ENCODE measurements at regions not wholly inside any gene's neighbourhood (a gene's known extent, or its start where the extent isn't known, plus 50 kb on each side); places are given as distances from the start of the nearest gene placed in this dataset.

DNA sequence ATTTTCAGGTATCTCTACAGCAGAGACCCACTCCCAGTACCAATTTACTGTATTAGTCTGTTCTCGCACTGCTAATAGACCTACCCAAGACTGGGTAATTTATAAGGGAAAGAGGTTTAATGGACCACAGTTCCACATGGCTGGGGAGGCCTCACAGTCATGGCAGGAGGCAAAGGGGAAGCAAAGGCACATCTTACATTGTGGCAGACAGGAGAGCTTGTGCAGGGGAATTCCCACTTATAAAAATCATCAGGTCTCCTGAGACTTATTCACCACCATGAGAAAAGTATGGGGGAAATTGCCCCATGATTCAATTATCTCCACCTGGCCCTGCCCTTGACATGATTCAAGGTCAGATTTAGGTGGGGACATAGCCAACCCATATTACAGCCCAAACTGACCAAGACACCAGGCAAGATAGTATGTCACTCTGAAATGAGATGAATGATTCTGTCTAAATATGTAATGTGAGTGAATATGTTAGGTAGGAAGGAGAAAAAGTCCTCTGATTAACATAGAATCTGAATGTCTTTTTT is 182.5 kb upstream of the CDH12 start:
- no peaks in the 10 kb centered on the region for H3K4me1 Mint-ChIP-seq (ENCODE audit: unreplicated experiment)
- no peak overlapping the region for H3K27ac Mint-ChIP-seq (ENCODE audit: unreplicated experiment)
- peaks cover 23% of the 10 kb centered on the region for H3K27me3 Mint-ChIP-seq (ENCODE audit: unreplicated experiment)
- no peak overlapping the region for H3K4me3 Mint-ChIP-seq (ENCODE audit: unreplicated experiment)
- no peaks in the 10 kb centered on the region for H3K36me3 Mint-ChIP-seq (ENCODE audit: unreplicated experiment)
- TF ChIP-seq, protein P1, sequence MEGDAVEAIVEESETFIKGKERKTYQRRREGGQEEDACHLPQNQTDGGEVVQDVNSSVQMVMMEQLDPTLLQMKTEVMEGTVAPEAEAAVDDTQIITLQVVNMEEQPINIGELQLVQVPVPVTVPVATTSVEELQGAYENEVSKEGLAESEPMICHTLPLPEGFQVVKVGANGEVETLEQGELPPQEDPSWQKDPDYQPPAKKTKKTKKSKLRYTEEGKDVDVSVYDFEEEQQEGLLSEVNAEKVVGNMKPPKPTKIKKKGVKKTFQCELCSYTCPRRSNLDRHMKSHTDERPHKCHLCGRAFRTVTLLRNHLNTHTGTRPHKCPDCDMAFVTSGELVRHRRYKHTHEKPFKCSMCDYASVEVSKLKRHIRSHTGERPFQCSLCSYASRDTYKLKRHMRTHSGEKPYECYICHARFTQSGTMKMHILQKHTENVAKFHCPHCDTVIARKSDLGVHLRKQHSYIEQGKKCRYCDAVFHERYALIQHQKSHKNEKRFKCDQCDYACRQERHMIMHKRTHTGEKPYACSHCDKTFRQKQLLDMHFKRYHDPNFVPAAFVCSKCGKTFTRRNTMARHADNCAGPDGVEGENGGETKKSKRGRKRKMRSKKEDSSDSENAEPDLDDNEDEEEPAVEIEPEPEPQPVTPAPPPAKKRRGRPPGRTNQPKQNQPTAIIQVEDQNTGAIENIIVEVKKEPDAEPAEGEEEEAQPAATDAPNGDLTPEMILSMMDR (IDR thresholded peaks at IDR 0.05), result no peak
- H3K9me3 Mint-ChIP-seq (ENCODE audit: unreplicated experiment), result no peaks in the 10 kb centered on the region
- no peak for DNase-seq (ENCODE audit: extremely low spot score, unreplicated experiment)

GRCh38 chr5:23033864-23034263 is 180.7 kb upstream of the CDH12 start:
- Mint-ChIP-seq H3K27me3 (ENCODE audit: unreplicated experiment) (peaks cover 16% of the 10 kb centered on the region), H3K36me3 (ENCODE audit: unreplicated experiment) (no peaks in the 10 kb centered on the region), H3K4me1 (ENCODE audit: unreplicated experiment) (no peaks in the 10 kb centered on the region), H3K27ac (ENCODE audit: unreplicated experiment) (no peak overlapping the region), H3K9me3 (ENCODE audit: unreplicated experiment) (no peaks in the 10 kb centered on the region), H3K4me3 (ENCODE audit: unreplicated experiment) (no peak overlapping the region)
- TF ChIP-seq, protein P1 (IDR thresholded peaks at IDR 0.05), result no peak
- DNase-seq (ENCODE audit: extremely low spot score, unreplicated experiment), result no peak

DNA sequence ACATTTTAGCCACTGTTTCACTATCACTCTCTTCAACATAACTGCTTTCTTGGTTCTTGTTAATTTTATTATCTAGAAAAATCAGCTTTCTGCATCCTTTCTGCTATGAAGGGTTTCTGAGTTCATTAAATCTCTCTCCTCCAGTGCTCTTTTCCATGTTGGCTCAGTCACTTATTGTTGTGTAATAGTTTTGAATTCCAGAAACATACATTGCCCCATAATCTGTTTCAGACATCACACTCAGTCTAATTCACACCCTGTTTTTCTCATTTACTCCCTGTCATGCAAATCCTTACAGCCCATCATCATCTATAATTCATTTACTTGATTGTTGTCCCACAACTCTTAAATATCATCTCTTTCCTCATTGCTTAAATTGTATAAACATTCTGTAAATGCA is 176.1 kb upstream of the CDH12 start:
- DNase-seq (ENCODE audit: extremely low spot score, unreplicated experiment), result no peak
- TF ChIP-seq, protein P1 (IDR thresholded peaks at IDR 0.05), result no peak
- H3K4me1 Mint-ChIP-seq (ENCODE audit: unreplicated experiment), result no peaks in the 10 kb centered on the region
- no peak overlapping the region for H3K4me3 Mint-ChIP-seq (ENCODE audit: unreplicated experiment)
- no peak overlapping the region for H3K27ac Mint-ChIP-seq (ENCODE audit: unreplicated experiment)
- no peaks in the 10 kb centered on the region for H3K36me3 Mint-ChIP-seq (ENCODE audit: unreplicated experiment)
- H3K9me3 Mint-ChIP-seq (ENCODE audit: unreplicated experiment), result no peaks in the 10 kb centered on the region
- peaks cover 2% of the 10 kb centered on the region for H3K27me3 Mint-ChIP-seq (ENCODE audit: unreplicated experiment)

GRCh38 chr5:23028445-23029021 is 175.4 kb upstream of the CDH12 start:
- H3K36me3 Mint-ChIP-seq (ENCODE audit: unreplicated experiment), result no peaks in the 10 kb centered on the region
- H3K4me1 Mint-ChIP-seq (ENCODE audit: unreplicated experiment), result no peaks in the 10 kb centered on the region

DNA sequence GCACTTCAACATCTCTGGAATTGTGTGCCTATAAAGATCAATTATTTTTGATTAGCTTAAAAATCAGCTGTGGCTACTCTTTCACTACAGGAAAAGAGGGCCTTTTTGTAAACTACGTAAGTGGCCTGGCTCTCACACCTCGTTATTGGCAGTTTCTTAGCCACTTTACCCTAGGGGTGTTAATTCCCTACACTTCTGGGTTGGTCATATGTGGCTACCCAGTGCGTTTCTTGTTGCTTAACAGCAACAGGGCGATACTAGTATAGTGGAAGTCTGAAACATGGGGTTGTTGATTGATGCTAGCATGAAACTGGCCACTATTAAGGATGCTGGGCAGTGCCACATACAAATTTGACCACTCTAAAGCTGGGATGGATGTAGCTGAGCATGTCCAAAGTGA is 174.7 kb upstream of the CDH12 start:
- no peaks in the 10 kb centered on the region for H3K9me3 Mint-ChIP-seq (ENCODE audit: unreplicated experiment)

More at GRCh38 chr5:23028445-23029021, 175.4 kb upstream of the CDH12 start:
- TF ChIP-seq, protein P1 (IDR thresholded peaks at IDR 0.05), result no peak
- Mint-ChIP-seq H3K27me3 (ENCODE audit: unreplicated experiment) (peaks cover 2% of the 10 kb centered on the region), H3K27ac (ENCODE audit: unreplicated experiment) (no peak overlapping the region), H3K4me3 (ENCODE audit: unreplicated experiment) (no peak overlapping the region), H3K9me3 (ENCODE audit: unreplicated experiment) (no peaks in the 10 kb centered on the region)
- DNase-seq (ENCODE audit: extremely low spot score, unreplicated experiment), result no peak

More for the DNA sequence above, 174.7 kb upstream of the CDH12 start:
- Mint-ChIP-seq H3K27me3 (ENCODE audit: unreplicated experiment) (peaks cover 2% of the 10 kb centered on the region), H3K4me3 (ENCODE audit: unreplicated experiment) (no peak overlapping the region), H3K4me1 (ENCODE audit: unreplicated experiment) (no peaks in the 10 kb centered on the region), H3K36me3 (ENCODE audit: unreplicated experiment) (no peaks in the 10 kb centered on the region), H3K27ac (ENCODE audit: unreplicated experiment) (no peak overlapping the region)
- DNase-seq (ENCODE audit: extremely low spot score, unreplicated experiment), result no peak
- TF ChIP-seq, protein P1 (IDR thresholded peaks at IDR 0.05), result no peak

Data from osteocyte (in vitro differentiated cells).